ENCODE measurements at regions not wholly inside any gene's neighbourhood (a gene's known extent, or its start where the extent isn't known, plus 50 kb on each side); places are given as distances from the start of the nearest gene placed in this dataset.

- no peak overlapping the region for H3K27ac ChIP-seq (ENCODE audit: extremely low read depth, low read depth, low read length)
- H3K9me3 ChIP-seq (ENCODE audit: control insufficient read depth, insufficient read depth, low read depth, low read length), result no peaks in the 10 kb centered on the region
- TF ChIP-seq SCRT2 (tag by site-specific recombination; IDR thresholded peaks at IDR 0.05) (no peak), ZFHX2 (tag by site-specific recombination; conservative IDR thresholded peaks at IDR 0.05) (no peak)
- no peak overlapping the region for H3K4me3 ChIP-seq (ENCODE audit: low read depth, low read length)
- no peaks in the 10 kb centered on the region for H3K4me1 ChIP-seq (ENCODE audit: control insufficient read depth, insufficient read depth, low read length)
- CTCF ChIA-PET, result no interaction called here
- POLR2A ChIA-PET, result no interaction called here
- H3K36me3 ChIP-seq (ENCODE audit: control insufficient read depth in 2 of 2, insufficient read depth in 1 of 2, low read length in 2 of 2), result no peaks in the 10 kb centered on the region
Measured at GRCh38 chr2:82260521-82260920, 1956.0 kb upstream of the LRRTM1 start.

GRCh38 chr2:82259551-82259950 is 1955.0 kb upstream of the LRRTM1 start:
- no peaks in the 10 kb centered on the region for H3K36me3 ChIP-seq (ENCODE audit: control insufficient read depth in 2 of 2, insufficient read depth in 1 of 2, low read length in 2 of 2)
- no peaks in the 10 kb centered on the region for H3K4me1 ChIP-seq (ENCODE audit: control insufficient read depth, insufficient read depth, low read length)
- no peak overlapping the region for H3K4me3 ChIP-seq (ENCODE audit: low read depth, low read length)
- POLR2A ChIA-PET, result no interaction called here
- H3K9me3 ChIP-seq (ENCODE audit: control insufficient read depth, insufficient read depth, low read depth, low read length), result no peaks in the 10 kb centered on the region
- no peak overlapping the region for H3K27ac ChIP-seq (ENCODE audit: extremely low read depth, low read depth, low read length)
- CTCF ChIA-PET, result no interaction called here
- TF ChIP-seq ZNF423 (tag by site-specific recombination; IDR thresholded peaks at IDR 0.05) (no peak), ZNF610 (tag by site-specific recombination; IDR thresholded peaks at IDR 0.05; ENCODE audit: borderline replicate concordance) (no peak), ZNF175 (tag by site-specific recombination; IDR thresholded peaks at IDR 0.05) (no peak), ZBTB17 (tag by site-specific recombination; IDR thresholded peaks at IDR 0.05) (no peak), ZNF692 (tag by site-specific recombination; IDR thresholded peaks at IDR 0.05) (no peak), ZNF548 (tag by site-specific recombination; IDR thresholded peaks at IDR 0.05) (no peak), KLF9 (tag by site-specific recombination; IDR thresholded peaks at IDR 0.05; ENCODE audit: low read depth) (no peak), ZNF658 (tag by site-specific recombination; IDR thresholded peaks at IDR 0.05) (no peak), ZNF600 (tag by site-specific recombination; IDR thresholded peaks at IDR 0.05) (no peak)
- TF ChIP-seq, protein P1, sequence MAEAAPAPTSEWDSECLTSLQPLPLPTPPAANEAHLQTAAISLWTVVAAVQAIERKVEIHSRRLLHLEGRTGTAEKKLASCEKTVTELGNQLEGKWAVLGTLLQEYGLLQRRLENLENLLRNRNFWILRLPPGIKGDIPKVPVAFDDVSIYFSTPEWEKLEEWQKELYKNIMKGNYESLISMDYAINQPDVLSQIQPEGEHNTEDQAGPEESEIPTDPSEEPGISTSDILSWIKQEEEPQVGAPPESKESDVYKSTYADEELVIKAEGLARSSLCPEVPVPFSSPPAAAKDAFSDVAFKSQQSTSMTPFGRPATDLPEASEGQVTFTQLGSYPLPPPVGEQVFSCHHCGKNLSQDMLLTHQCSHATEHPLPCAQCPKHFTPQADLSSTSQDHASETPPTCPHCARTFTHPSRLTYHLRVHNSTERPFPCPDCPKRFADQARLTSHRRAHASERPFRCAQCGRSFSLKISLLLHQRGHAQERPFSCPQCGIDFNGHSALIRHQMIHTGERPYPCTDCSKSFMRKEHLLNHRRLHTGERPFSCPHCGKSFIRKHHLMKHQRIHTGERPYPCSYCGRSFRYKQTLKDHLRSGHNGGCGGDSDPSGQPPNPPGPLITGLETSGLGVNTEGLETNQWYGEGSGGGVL (tag by site-specific recombination; IDR thresholded peaks at IDR 0.05), result no peak
- TF ChIP-seq, protein P2, sequence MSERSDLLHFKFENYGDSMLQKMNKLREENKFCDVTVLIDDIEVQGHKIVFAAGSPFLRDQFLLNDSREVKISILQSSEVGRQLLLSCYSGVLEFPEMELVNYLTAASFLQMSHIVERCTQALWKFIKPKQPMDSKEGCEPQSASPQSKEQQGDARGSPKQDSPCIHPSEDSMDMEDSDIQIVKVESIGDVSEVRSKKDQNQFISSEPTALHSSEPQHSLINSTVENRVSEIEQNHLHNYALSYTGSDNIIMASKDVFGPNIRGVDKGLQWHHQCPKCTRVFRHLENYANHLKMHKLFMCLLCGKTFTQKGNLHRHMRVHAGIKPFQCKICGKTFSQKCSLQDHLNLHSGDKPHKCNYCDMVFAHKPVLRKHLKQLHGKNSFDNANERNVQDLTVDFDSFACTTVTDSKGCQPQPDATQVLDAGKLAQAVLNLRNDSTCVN (tag by site-specific recombination; optimal IDR thresholded peaks at IDR 0.05), result no peak

DNA sequence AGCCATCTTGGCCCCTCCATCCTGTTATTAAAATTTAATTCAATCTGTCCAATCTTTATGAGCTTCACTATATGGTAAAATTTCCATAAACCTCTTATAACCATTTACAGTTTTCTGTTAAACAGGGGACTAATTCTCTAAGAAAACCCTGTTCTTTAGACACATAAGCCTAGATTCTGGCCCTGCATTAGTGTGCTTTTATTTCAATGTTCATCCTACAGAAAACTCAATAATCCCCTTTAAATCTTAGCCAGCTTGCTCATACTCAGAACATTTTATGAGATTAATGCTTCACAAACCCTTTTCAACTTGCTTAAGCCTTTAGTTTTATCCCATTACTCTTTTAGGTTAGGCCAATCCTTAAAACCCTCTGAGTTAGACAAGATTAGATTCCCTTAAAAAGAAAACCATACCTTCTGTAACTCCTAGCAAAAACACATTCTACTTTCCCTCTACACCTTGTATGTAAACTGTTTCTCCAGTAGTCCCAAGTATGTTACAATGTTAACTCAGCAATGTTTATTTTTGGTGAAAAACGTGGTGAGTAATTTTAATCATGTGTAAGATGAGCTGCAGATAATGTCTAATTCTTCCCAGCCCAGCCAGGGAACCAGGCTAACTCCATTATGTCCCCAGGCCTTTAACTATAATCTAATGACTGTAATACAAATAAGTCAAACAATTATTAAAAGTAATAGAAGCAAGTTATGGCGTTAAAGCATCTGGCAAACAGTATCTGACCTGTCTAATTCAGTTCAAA is 1953.4 kb upstream of the LRRTM1 start:
- POLR2A ChIA-PET, result no interaction called here

More for the DNA sequence above, 1953.4 kb upstream of the LRRTM1 start:
- Histone ChIP-seq H3K27ac (ENCODE audit: extremely low read depth, low read depth, low read length) (no peak overlapping the region), H3K9me3 (ENCODE audit: control insufficient read depth, insufficient read depth, low read depth, low read length) (no peaks in the 10 kb centered on the region), H3K4me3 (ENCODE audit: low read depth, low read length) (no peak overlapping the region), H3K4me1 (ENCODE audit: control insufficient read depth, insufficient read depth, low read length) (no peaks in the 10 kb centered on the region), H3K36me3 (ENCODE audit: control insufficient read depth in 2 of 2, insufficient read depth in 1 of 2, low read length in 2 of 2) (no peaks in the 10 kb centered on the region)
- no peak for TF ChIP-seq ZNF140 (tag by site-specific recombination; IDR thresholded peaks at IDR 0.05)
- no peak for TF ChIP-seq KLF1 (tag by site-specific recombination; IDR thresholded peaks at IDR 0.05)
- CTCF ChIA-PET, result interaction anchor here (0.6 to 0.7 kb wide), 3 partner anchors 13 to 933 kb away, joined by 3 read pairs; no protein-coding TSS in a partner anchor

All from HEK293 (cell line).